ENCODE measurements at regions not wholly inside any gene's neighbourhood (a gene's known extent, or its start where the extent isn't known, plus 50 kb on each side); places are given as distances from the start of the nearest gene placed in this dataset.

- no peaks in the 10 kb centered on the region for H3K27me3 ChIP-seq (replicated peaks; ENCODE audit: insufficient read depth)
- H3K9me3 ChIP-seq = no peaks in the 10 kb centered on the region
- H3K4me3 ChIP-seq = no peak overlapping the region
- TF ChIP-seq CTCF (IDR thresholded peaks at IDR 0.05) (no peak), POLR2A (IDR thresholded peaks at IDR 0.05) (no peak), POLR2AphosphoS5 (IDR thresholded peaks at IDR 0.05) (no peak)
- DNase-seq (ENCODE audit: low spot score) = no peak
- no peak overlapping the region for H3K27ac ChIP-seq
- WGBS = 59% methylated on average over 3 of the region's 3 CpGs
- no peaks in the 10 kb centered on the region for H3K36me3 ChIP-seq
- intact Hi-C loops (cut with DNase I) = no loop called here
- H3K4me1 ChIP-seq (replicated peaks) = no peaks in the 10 kb centered on the region
Measured at GRCh38 chr9:120184266-120184665, 395.7 kb downstream of the CDK5RAP2 start.

- Histone ChIP-seq H3K4me3 (no peak overlapping the region), H3K4me1 (replicated peaks) (no peaks in the 10 kb centered on the region), H3K36me3 (no peaks in the 10 kb centered on the region), H3K27ac (no peak overlapping the region), H3K27me3 (replicated peaks; ENCODE audit: insufficient read depth) (no peaks in the 10 kb centered on the region), H3K9me3 (no peaks in the 10 kb centered on the region)
- DNase-seq (ENCODE audit: low spot score) = no peak
- TF ChIP-seq POLR2AphosphoS5 (IDR thresholded peaks at IDR 0.05) (no peak), CTCF (IDR thresholded peaks at IDR 0.05) (no peak), POLR2A (IDR thresholded peaks at IDR 0.05) (no peak)
- intact Hi-C loops (cut with DNase I) = no loop called here
- 66% methylated on average over 3 of the region's 3 CpGs for WGBS
Measured at GRCh38 chr9:120183615-120184014, 396.4 kb downstream of the CDK5RAP2 start.

GRCh38 chr9:120182011-120182410 lies 398.0 kb downstream of the CDK5RAP2 start:
- no peak for DNase-seq (ENCODE audit: low spot score)
- H3K9me3 ChIP-seq = no peaks in the 10 kb centered on the region
- no peaks in the 10 kb centered on the region for H3K4me1 ChIP-seq (replicated peaks)

GRCh38 chr9:120177121-120177520 lies 402.8 kb downstream of the CDK5RAP2 start:
- TF ChIP-seq CTCF (IDR thresholded peaks at IDR 0.05) = no peak
- no peak for TF ChIP-seq POLR2A (IDR thresholded peaks at IDR 0.05)
- TF ChIP-seq POLR2AphosphoS5 (IDR thresholded peaks at IDR 0.05) = no peak
- H3K9me3 ChIP-seq = no peaks in the 10 kb centered on the region
- no peak for DNase-seq (ENCODE audit: low spot score)
- WGBS = 96% methylated on average over 1 of the region's 1 CpG
- H3K36me3 ChIP-seq = no peaks in the 10 kb centered on the region
- no peak overlapping the region for H3K4me3 ChIP-seq
- no peak overlapping the region for H3K27ac ChIP-seq
- no peaks in the 10 kb centered on the region for H3K27me3 ChIP-seq (replicated peaks; ENCODE audit: insufficient read depth)
- intact Hi-C loops (cut with DNase I) = no loop called here
- no peaks in the 10 kb centered on the region for H3K4me1 ChIP-seq (replicated peaks)

More at GRCh38 chr9:120182011-120182410, 398.0 kb downstream of the CDK5RAP2 start:
- Histone ChIP-seq H3K27ac (no peak overlapping the region), H3K4me3 (no peak overlapping the region), H3K36me3 (no peaks in the 10 kb centered on the region), H3K27me3 (replicated peaks; ENCODE audit: insufficient read depth) (no peaks in the 10 kb centered on the region)
- intact Hi-C loops (cut with DNase I) = no loop called here
- 79% methylated on average over 1 of the region's 1 CpG for WGBS
- no peak for TF ChIP-seq POLR2AphosphoS5 (IDR thresholded peaks at IDR 0.05)
- TF ChIP-seq CTCF (IDR thresholded peaks at IDR 0.05) = no peak
- no peak for TF ChIP-seq POLR2A (IDR thresholded peaks at IDR 0.05)

- no peaks in the 10 kb centered on the region for H3K27me3 ChIP-seq (replicated peaks; ENCODE audit: insufficient read depth)
- no peak overlapping the region for H3K4me3 ChIP-seq
- TF ChIP-seq CTCF (IDR thresholded peaks at IDR 0.05) = no peak
- no peak for TF ChIP-seq POLR2AphosphoS5 (IDR thresholded peaks at IDR 0.05)
- no peak for TF ChIP-seq POLR2A (IDR thresholded peaks at IDR 0.05)
- WGBS = 55% methylated on average over 2 of the region's 2 CpGs
- H3K36me3 ChIP-seq = no peaks in the 10 kb centered on the region
- intact Hi-C loops (cut with DNase I) = no loop called here
- H3K9me3 ChIP-seq = no peaks in the 10 kb centered on the region
- H3K4me1 ChIP-seq (replicated peaks) = no peaks in the 10 kb centered on the region
- no peak overlapping the region for H3K27ac ChIP-seq
- no peak for DNase-seq (ENCODE audit: low spot score)
Measured at GRCh38 chr9:120175031-120175430, 404.9 kb downstream of the CDK5RAP2 start.
